SK-N-MC (cell line): ENCODE measurements at regions not wholly inside any gene's neighbourhood (a gene's known extent, or its start where the extent isn't known, plus 50 kb on each side); places are given as distances from the start of the nearest gene placed in this dataset.

ENCODE experiments used
- EZH2 ChIP-seq: fragments of 200-600 bp; sonication (generic); IDR thresholded peaks from one replicate; pipeline ENCODE4 v1.6.1; 2017; ENCODE audit warnings: antibody characterized with exemption
- POLR2AphosphoS5 ChIP-seq: IDR thresholded peaks from 2 replicates; pipeline ENCODE4 v1.6.1; 2012; ENCODE audit warnings: mild to moderate bottlenecking, low read depth, low read length, borderline replicate concordance

- TF ChIP-seq POLR2AphosphoS5 = no peak
- no peak for TF ChIP-seq EZH2
Measured at GRCh38 chr4:32133141-32133540, 1413.0 kb downstream of the PCDH7 start.
